Neural crest cell (in vitro differentiated cells): ENCODE measurements at regions not wholly inside any gene's neighbourhood (a gene's known extent, or its start where the extent isn't known, plus 50 kb on each side); places are given as distances from the start of the nearest gene placed in this dataset.
A peak's percentile ranks its signal among the peaks of the same experiment; 100 is the strongest.

ENCODE experiments used
- DNase-seq: peaks from one replicate; pipeline ENCODE4 v3.0.0; 2021; ENCODE audit warnings: low read depth, mixed read lengths, low spot score
- H3K27ac Mint-ChIP-seq: one replicate; pipeline ENCODE4 v1.8.0; 2021; ENCODE audit warnings: mild to moderate bottlenecking, mixed read lengths; ENCODE audit not compliant: unreplicated experiment
- H3K27me3 Mint-ChIP-seq: 2 replicates; pipeline ENCODE4 v1.8.0; 2021; ENCODE audit warnings: low read depth, mild to moderate bottlenecking, mixed read lengths
- H3K36me3 Mint-ChIP-seq: 2 replicates; pipeline ENCODE4 v1.8.0; 2021; ENCODE audit warnings: low read depth, mild to moderate bottlenecking, mixed read lengths
- H3K4me1 Mint-ChIP-seq: 2 replicates; pipeline ENCODE4 v1.8.0; 2021; ENCODE audit warnings: mixed read lengths
- H3K4me3 Mint-ChIP-seq: one replicate; pipeline ENCODE4 v1.8.0; 2021; ENCODE audit warnings: mild to moderate bottlenecking, mixed read lengths
- H3K9me3 Mint-ChIP-seq: 2 replicates; pipeline ENCODE4 v1.8.0; 2021; ENCODE audit warnings: mixed read lengths
- CTCF ChIP-seq: fragments of 200-600 bp; sonication (generic); conservative IDR thresholded peaks from 2 replicates; pipeline ENCODE4 v1.5.0; 2021; ENCODE audit warnings: antibody characterized with exemption, mild to moderate bottlenecking

- Mint-ChIP-seq H3K27ac (no peak overlapping the region), H3K27me3 (no peaks in the 10 kb centered on the region), H3K36me3 (peaks cover 7% of the 10 kb centered on the region), H3K9me3 (peaks cover 11% of the 10 kb centered on the region), H3K4me1 (no peaks in the 10 kb centered on the region), H3K4me3 (no peak overlapping the region)
- peak; percentile 12 for TF ChIP-seq CTCF
- DNase-seq, result no peak
These were observed 1211.9 kb upstream of the NXPH2 start for GRCh38 chr2:139992078-139992477.

- Mint-ChIP-seq H3K36me3 (peaks cover 7% of the 10 kb centered on the region), H3K9me3 (peaks cover 16% of the 10 kb centered on the region), H3K27me3 (no peaks in the 10 kb centered on the region), H3K27ac (no peak overlapping the region), H3K4me3 (no peak overlapping the region), H3K4me1 (no peaks in the 10 kb centered on the region)
- no peak for DNase-seq
- TF ChIP-seq CTCF, result no peak
These were observed 1210.6 kb upstream of the NXPH2 start for GRCh38 chr2:139990646-139991335.

GRCh38 chr2:139969323-139969722 is 1189.1 kb upstream of the NXPH2 start:
- no peaks in the 10 kb centered on the region for H3K4me1 Mint-ChIP-seq
- no peak overlapping the region for H3K27ac Mint-ChIP-seq
- H3K9me3 Mint-ChIP-seq, result peaks cover 6% of the 10 kb centered on the region

GRCh38 chr2:139968588-139968987 is 1188.4 kb upstream of the NXPH2 start:
- Mint-ChIP-seq H3K27ac (no peak overlapping the region), H3K4me3 (no peak overlapping the region), H3K36me3 (no peaks in the 10 kb centered on the region), H3K27me3 (no peaks in the 10 kb centered on the region), H3K9me3 (peaks cover 4% of the 10 kb centered on the region), H3K4me1 (no peaks in the 10 kb centered on the region)
- no peak for TF ChIP-seq CTCF
- no peak for DNase-seq

More at GRCh38 chr2:139969323-139969722, 1189.1 kb upstream of the NXPH2 start:
- Mint-ChIP-seq H3K4me3 (no peak overlapping the region), H3K27me3 (no peaks in the 10 kb centered on the region), H3K36me3 (no peaks in the 10 kb centered on the region)
- no peak for DNase-seq
- TF ChIP-seq CTCF, result no peak

- H3K9me3 Mint-ChIP-seq, result no peaks in the 10 kb centered on the region
- H3K4me1 Mint-ChIP-seq, result no peaks in the 10 kb centered on the region
- TF ChIP-seq CTCF, result no peak
- H3K27me3 Mint-ChIP-seq, result no peaks in the 10 kb centered on the region
- no peaks in the 10 kb centered on the region for H3K36me3 Mint-ChIP-seq
- no peak for DNase-seq
- H3K4me3 Mint-ChIP-seq, result no peak overlapping the region
- no peak overlapping the region for H3K27ac Mint-ChIP-seq
These were observed 1187.5 kb upstream of the NXPH2 start for GRCh38 chr2:139967665-139968064.
